Lower leg skin (tissue), 4 donors: ENCODE measurements at regions not wholly inside any gene's neighbourhood (a gene's known extent, or its start where the extent isn't known, plus 50 kb on each side); places are given as distances from the start of the nearest gene placed in this dataset.
A peak's percentile ranks its signal among the peaks of the same experiment; 100 is the strongest.

ENCODE experiments used
- DNase-seq, 2 donors: peaks; one replicate each; pipeline ENCODE4 v3.0.0-alpha.2; 2019; ENCODE audit warnings: low spot score in 2 of 2
- H3K4me3 ChIP-seq: fragments of 200-600 bp; sonication (generic); 2 replicates; pipeline ENCODE4 v1.5.1; 2017; ENCODE audit warnings: mild to moderate bottlenecking, low read depth; ENCODE audit not compliant: poor library complexity, severe bottlenecking
- POLR2A ChIP-seq, 2 donors: fragments of 450-650 bp; IDR thresholded peaks; one replicate each; pipeline ENCODE4 v1.6.1; 2016 to 2017; ENCODE audit warnings: antibody characterized with exemption in 2 of 2, mild to moderate bottlenecking in 1 of 2, moderate library complexity in 1 of 2
- WGBS, 2 donors: methylation state at CpG; one replicate each; pipeline ENCODE4 v1.1.5; 2018; 5-methylcytosine and 5-hydroxymethylcytosine counted together
- intact Hi-C: fragments of 100-400 bp; cut with DNase I; formaldehyde crosslinking; loops from one replicate; pipeline ENCODE4 v1.15.0; 2023; ENCODE audit warnings: low total_unique reads
- TF ChIP-seq, protein P1 (sequence below), 3 donors: fragments of 450-650 bp; IDR thresholded peaks; one replicate each; pipeline ENCODE4 v1.5.1; 2016; ENCODE audit warnings: antibody characterized with exemption in 3 of 3, mild to moderate bottlenecking in 3 of 3, moderate library complexity in 2 of 3

DNA sequence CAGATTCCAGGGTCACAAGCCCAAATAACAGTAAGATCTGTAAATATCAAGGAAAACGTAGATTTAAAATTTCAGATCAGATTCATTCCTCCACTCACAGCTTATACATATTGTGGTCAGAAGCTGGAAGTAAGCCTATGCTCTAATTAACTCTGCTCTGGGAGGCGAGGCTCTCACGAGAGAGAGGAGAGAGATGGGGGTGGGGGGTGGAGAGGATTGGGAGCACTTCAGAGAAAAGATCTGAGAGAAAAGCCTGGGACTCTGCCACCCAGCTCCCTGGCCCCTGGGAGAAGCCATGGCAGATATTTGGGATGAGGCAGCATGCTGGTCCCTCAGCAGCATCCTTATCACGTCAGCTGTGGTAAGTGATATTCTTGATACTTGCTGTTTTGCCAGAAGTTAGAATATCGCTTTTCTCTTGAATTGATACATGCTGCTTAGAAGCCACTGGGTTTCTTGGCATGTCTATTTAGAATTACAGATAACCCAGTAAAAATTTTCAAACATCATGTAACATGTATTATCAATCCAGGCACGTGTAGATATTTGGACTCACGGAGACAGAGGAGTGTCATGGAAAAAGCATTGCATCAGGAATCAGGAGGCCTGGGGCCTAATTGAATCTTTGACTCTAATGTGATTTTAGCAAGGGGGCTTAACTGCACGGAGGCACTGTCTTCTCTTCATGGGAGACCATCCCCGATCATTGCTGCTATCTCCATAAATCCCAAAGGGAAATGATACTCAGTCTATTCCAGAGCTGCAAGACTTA lies 265.4 kb downstream of the HRH4 start:
- intact Hi-C loops, result loop anchor here (10.0 kb wide), 1 partner anchor 121 kb away; no protein-coding TSS in a partner anchor
- WGBS, 2 donors, result 53 to 64% methylated on average over 9 of the region's 9 CpGs
- TF ChIP-seq, protein P1, sequence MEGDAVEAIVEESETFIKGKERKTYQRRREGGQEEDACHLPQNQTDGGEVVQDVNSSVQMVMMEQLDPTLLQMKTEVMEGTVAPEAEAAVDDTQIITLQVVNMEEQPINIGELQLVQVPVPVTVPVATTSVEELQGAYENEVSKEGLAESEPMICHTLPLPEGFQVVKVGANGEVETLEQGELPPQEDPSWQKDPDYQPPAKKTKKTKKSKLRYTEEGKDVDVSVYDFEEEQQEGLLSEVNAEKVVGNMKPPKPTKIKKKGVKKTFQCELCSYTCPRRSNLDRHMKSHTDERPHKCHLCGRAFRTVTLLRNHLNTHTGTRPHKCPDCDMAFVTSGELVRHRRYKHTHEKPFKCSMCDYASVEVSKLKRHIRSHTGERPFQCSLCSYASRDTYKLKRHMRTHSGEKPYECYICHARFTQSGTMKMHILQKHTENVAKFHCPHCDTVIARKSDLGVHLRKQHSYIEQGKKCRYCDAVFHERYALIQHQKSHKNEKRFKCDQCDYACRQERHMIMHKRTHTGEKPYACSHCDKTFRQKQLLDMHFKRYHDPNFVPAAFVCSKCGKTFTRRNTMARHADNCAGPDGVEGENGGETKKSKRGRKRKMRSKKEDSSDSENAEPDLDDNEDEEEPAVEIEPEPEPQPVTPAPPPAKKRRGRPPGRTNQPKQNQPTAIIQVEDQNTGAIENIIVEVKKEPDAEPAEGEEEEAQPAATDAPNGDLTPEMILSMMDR (IDR thresholded peaks at IDR 0.05), result no peak
- no peak for TF ChIP-seq POLR2A (IDR thresholded peaks at IDR 0.05)
- H3K4me3 ChIP-seq, result no peak overlapping the region
- DNase-seq, result no peak

DNA sequence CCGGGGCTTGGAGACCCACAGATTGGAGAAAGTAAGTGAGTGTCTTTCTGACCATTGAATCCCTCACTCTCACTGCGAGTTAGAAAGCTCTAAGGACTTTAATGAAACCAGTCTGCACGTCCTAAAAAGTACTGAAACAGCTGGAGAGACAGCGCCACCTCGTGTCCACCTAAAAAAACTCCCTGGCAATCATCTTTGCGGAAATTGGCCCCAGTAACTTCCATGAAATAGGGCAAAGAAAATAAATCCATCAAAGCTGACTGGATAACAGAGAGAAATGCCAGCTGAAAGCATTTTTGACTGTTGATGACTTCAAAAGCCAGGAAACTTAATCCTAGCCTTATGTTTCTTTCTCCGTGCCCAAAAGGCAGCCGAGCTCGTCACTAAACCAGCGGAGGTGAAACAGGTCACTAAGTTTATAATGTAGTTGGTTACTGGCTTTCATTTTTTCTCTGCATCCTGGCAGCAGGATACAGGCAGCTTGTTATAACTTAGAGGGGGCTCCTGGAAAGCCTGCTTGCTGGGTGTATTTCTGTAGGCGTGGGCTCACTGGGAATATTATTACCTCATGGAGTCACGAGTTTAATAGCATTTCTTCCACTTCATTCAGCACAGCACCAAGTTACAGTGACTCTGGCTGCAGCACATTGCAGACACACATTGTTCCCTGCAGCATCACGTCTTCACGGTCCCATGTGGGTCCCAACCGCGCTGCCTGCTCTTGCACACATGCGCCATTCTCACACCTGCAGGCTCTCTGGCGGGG lies 266.5 kb downstream of the HRH4 start:
- TF ChIP-seq, protein P1 (IDR thresholded peaks at IDR 0.05), result peak in 1 of 3 donors; percentile 23
- no peak for TF ChIP-seq POLR2A (IDR thresholded peaks at IDR 0.05)
- intact Hi-C loops, result loop anchor here (10.0 kb wide), 1 partner anchor 122 kb away; no protein-coding TSS in a partner anchor
- DNase-seq, result peak; percentile 39 to 90
- H3K4me3 ChIP-seq, result no peak overlapping the region
- WGBS, 2 donors, result 18 to 25% methylated on average over 18 of the region's 18 CpGs

DNA sequence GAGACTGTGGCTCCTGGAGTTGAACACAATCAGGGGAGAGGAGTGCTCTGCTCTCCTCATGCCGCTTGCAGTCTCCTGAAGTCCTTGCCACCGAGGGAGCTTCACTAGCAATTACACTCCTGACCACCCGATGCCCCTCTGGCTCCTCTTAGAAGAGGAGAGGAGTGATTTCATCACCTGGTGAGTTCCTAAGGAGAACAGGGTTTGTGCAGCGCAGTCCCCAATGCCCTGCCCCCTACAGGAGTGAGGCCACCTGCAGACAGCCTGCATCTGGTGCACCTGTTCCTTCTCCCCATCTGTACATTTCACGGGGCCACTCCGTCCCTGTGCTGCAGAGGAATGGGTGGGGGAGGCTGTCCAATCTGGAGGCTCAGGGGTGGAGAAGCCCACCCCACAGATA lies 267.2 kb downstream of the HRH4 start:
- WGBS, 2 donors, result 57 to 59% methylated on average over 6 of the region's 6 CpGs
- intact Hi-C loops, result loop anchor here (10.0 kb wide), 1 partner anchor 123 kb away; no protein-coding TSS in a partner anchor
- TF ChIP-seq POLR2A (IDR thresholded peaks at IDR 0.05), result no peak
- TF ChIP-seq, protein P1 (IDR thresholded peaks at IDR 0.05), result no peak
- no peak overlapping the region for H3K4me3 ChIP-seq
- DNase-seq, result no peak

DNA sequence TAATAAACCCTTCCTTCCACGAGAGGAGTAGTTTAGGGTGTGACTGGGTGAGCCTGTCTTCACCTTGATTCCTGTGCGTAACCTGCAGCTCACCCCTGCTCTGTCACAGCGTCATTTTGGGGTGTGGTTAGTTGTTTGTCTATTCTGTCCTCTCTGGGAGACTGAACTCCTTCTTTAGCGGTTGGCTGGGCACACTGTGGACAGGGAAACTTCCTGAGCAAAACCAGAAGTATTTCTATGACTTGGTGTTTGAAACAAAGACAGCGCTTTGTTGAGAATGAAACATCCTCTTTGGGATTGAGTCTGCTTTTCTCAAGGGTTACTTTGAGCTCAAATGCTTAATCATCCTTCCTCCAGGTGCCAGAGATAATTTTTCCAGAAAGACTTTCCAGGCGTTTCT lies 270.7 kb downstream of the HRH4 start:
- no peak overlapping the region for H3K4me3 ChIP-seq
- 42 to 46% methylated on average over 6 of the region's 6 CpGs for WGBS, 2 donors
- TF ChIP-seq POLR2A (IDR thresholded peaks at IDR 0.05), result no peak
- DNase-seq, result no peak
- intact Hi-C loops, result no loop called here

DNA sequence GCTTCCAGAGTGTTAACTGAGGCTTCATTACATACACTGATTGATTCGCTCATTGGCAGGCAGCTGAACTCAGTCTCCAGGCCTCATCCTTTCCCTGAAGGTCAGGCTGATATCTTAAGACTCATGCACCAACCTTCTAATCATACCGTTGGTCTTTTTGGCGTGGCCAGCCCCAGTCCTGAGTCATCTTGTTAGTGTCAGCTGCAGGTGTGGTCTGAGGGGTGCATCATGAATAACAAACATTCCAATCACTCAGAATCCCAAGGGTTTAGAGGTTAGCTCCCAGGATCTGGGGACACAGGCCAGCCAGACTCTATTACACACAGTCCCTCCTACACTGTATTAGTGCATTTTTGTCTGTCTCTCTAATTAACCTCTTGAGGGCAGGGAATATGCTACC lies 271.5 kb downstream of the HRH4 start:
- intact Hi-C loops, result no loop called here
- H3K4me3 ChIP-seq, result no peak overlapping the region
- 59 to 74% methylated on average over 3 of the region's 3 CpGs for WGBS, 2 donors
- no peak for DNase-seq
- TF ChIP-seq, protein P1 (IDR thresholded peaks at IDR 0.05), result no peak
- TF ChIP-seq POLR2A (IDR thresholded peaks at IDR 0.05), result no peak

DNA sequence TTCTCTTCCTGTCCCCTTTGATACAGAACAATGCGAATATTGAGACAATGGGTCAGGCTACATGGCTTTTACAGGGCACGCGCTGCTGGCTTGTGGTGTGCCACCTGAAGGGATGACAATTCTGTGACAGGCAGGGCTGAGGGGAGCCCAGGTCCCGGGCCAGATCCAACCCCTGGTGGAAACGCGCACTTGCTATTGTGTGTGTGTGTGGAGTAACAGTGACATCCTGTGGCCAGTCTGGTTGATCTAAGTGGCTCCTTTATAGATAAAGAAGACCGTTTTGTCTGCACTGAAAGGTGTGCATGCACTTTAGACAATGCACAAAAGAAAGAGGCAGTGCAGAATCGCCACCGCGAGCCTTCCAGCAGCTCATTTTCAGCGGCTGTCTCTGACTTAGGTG lies 273.6 kb downstream of the HRH4 start:
- DNase-seq, result no peak
- no peak overlapping the region for H3K4me3 ChIP-seq
- 62 to 80% methylated on average over 11 of the region's 11 CpGs for WGBS, 2 donors
- intact Hi-C loops, result no loop called here
- TF ChIP-seq, protein P1 (IDR thresholded peaks at IDR 0.05), result no peak
- TF ChIP-seq POLR2A (IDR thresholded peaks at IDR 0.05), result no peak
